ENCODE measurements at regions not wholly inside any gene's neighbourhood (a gene's known extent, or its start where the extent isn't known, plus 50 kb on each side); places are given as distances from the start of the nearest gene placed in this dataset.

DNA sequence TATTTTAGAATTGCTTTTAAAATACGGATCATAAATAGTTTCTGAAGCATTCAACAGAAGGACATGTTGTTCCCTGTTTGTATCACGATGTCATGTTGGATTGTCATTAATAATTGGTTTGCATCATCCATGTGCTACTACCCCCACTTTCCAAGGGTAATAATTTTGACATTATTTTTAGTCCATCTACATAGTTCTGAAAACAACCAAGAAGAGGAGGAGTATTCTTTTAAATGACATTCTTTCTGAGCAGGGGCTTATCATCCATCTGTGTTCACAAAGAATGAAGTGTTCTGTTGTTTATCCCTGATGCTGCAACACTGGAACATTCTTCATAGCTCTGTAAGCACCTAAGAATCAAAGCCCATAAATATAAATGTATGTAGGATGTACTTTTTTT is 151.0 kb upstream of the CITED2 start:
- 19% methylated on average over 2 of the region's 2 CpGs for WGBS (ENCODE audit: insufficient coverage, low coverage, missing lambda C conversion rate)
- intact Hi-C loops (cut with micrococcal nuclease): no loop called here

More for the DNA sequence above, 151.0 kb upstream of the CITED2 start:
- Histone ChIP-seq H3K27ac (ENCODE audit: extremely low read depth, low read depth, low read length) (no peak overlapping the region), H3K9me1 (ENCODE audit: control insufficient read depth, insufficient read depth, low read length) (no peaks in the 10 kb centered on the region), H3K9me3 (replicated peaks; ENCODE audit: control insufficient read depth, insufficient read depth, low read depth, low read length) (0 out of 2 replicates have a peak, but pooled peaks cover 3% of the 10 kb centered on the region), H3K4me1 (replicated peaks in 1 of 2; ENCODE audit: control insufficient read depth in 2 of 2, insufficient read depth in 2 of 2, low read length in 2 of 2) (peaks cover 0 to 8% of the 10 kb centered on the region in 2 experiments; a peak in 2 of 5 replicates), H3K4me3 (no peak overlapping the region), H3K79me2 (ENCODE audit: control insufficient read depth, insufficient read depth, low read length) (no peaks in the 10 kb centered on the region), H2AFZ (ENCODE audit: low read depth, low read length) (no peak overlapping the region; the same call in 1 of the 2 replicates), H3K27me3 (ENCODE audit: control insufficient read depth in 2 of 2, insufficient read depth in 2 of 2, low read length in 2 of 2) (no peaks in the 10 kb centered on the region), H3K4me2 (ENCODE audit: insufficient read depth, low read length) (no peak overlapping the region), H3K9ac (ENCODE audit: insufficient read depth in 1 of 2, low read depth in 2 of 2, low read length in 2 of 2) (no peak overlapping the region), H4K20me1 (replicated peaks; ENCODE audit: control insufficient read depth, insufficient read depth, low read length) (no peaks in the 10 kb centered on the region), H3K36me3 (ENCODE audit: control insufficient read depth, insufficient read depth, low read length) (no peaks in the 10 kb centered on the region)
- in situ Hi-C loops (cut with MboI): no loop called here
- ATAC-seq (no peak), DNase-seq (ENCODE audit: extremely low read depth in 1 of 4, low spot score in 3 of 4) (no peak), FAIRE-seq (no peak)
- TF ChIP-seq PTBP1 (IDR thresholded peaks at IDR 0.05; ENCODE audit: low read depth, low read length) (no peak), NRF1 (conservative IDR thresholded peaks at IDR 0.05 in 1 of 2, IDR thresholded peaks at IDR 0.05 in 1 of 2) (no peak), HDAC2 (IDR thresholded peaks at IDR 0.05) (no peak), SAFB2 (IDR thresholded peaks at IDR 0.05; ENCODE audit: borderline replicate concordance, low read depth, low read length, severe bottlenecking) (no peak), U2AF2 (optimal IDR thresholded peaks at IDR 0.05; ENCODE audit: low read depth, low read length) (no peak), NR2F6 (CRISPR knock-in tag; IDR thresholded peaks at IDR 0.05) (no peak), HDAC6 (IDR thresholded peaks at IDR 0.05; ENCODE audit: low read depth, low read length) (no peak)
- TF ChIP-seq, protein P1, sequence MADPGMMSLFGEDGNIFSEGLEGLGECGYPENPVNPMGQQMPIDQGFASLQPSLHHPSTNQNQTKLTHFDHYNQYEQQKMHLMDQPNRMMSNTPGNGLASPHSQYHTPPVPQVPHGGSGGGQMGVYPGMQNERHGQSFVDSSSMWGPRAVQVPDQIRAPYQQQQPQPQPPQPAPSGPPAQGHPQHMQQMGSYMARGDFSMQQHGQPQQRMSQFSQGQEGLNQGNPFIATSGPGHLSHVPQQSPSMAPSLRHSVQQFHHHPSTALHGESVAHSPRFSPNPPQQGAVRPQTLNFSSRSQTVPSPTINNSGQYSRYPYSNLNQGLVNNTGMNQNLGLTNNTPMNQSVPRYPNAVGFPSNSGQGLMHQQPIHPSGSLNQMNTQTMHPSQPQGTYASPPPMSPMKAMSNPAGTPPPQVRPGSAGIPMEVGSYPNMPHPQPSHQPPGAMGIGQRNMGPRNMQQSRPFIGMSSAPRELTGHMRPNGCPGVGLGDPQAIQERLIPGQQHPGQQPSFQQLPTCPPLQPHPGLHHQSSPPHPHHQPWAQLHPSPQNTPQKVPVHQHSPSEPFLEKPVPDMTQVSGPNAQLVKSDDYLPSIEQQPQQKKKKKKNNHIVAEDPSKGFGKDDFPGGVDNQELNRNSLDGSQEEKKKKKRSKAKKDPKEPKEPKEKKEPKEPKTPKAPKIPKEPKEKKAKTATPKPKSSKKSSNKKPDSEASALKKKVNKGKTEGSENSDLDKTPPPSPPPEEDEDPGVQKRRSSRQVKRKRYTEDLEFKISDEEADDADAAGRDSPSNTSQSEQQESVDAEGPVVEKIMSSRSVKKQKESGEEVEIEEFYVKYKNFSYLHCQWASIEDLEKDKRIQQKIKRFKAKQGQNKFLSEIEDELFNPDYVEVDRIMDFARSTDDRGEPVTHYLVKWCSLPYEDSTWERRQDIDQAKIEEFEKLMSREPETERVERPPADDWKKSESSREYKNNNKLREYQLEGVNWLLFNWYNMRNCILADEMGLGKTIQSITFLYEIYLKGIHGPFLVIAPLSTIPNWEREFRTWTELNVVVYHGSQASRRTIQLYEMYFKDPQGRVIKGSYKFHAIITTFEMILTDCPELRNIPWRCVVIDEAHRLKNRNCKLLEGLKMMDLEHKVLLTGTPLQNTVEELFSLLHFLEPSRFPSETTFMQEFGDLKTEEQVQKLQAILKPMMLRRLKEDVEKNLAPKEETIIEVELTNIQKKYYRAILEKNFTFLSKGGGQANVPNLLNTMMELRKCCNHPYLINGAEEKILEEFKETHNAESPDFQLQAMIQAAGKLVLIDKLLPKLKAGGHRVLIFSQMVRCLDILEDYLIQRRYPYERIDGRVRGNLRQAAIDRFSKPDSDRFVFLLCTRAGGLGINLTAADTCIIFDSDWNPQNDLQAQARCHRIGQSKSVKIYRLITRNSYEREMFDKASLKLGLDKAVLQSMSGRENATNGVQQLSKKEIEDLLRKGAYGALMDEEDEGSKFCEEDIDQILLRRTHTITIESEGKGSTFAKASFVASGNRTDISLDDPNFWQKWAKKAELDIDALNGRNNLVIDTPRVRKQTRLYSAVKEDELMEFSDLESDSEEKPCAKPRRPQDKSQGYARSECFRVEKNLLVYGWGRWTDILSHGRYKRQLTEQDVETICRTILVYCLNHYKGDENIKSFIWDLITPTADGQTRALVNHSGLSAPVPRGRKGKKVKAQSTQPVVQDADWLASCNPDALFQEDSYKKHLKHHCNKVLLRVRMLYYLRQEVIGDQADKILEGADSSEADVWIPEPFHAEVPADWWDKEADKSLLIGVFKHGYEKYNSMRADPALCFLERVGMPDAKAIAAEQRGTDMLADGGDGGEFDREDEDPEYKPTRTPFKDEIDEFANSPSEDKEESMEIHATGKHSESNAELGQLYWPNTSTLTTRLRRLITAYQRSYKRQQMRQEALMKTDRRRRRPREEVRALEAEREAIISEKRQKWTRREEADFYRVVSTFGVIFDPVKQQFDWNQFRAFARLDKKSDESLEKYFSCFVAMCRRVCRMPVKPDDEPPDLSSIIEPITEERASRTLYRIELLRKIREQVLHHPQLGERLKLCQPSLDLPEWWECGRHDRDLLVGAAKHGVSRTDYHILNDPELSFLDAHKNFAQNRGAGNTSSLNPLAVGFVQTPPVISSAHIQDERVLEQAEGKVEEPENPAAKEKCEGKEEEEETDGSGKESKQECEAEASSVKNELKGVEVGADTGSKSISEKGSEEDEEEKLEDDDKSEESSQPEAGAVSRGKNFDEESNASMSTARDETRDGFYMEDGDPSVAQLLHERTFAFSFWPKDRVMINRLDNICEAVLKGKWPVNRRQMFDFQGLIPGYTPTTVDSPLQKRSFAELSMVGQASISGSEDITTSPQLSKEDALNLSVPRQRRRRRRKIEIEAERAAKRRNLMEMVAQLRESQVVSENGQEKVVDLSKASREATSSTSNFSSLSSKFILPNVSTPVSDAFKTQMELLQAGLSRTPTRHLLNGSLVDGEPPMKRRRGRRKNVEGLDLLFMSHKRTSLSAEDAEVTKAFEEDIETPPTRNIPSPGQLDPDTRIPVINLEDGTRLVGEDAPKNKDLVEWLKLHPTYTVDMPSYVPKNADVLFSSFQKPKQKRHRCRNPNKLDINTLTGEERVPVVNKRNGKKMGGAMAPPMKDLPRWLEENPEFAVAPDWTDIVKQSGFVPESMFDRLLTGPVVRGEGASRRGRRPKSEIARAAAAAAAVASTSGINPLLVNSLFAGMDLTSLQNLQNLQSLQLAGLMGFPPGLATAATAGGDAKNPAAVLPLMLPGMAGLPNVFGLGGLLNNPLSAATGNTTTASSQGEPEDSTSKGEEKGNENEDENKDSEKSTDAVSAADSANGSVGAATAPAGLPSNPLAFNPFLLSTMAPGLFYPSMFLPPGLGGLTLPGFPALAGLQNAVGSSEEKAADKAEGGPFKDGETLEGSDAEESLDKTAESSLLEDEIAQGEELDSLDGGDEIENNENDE (IDR thresholded peaks at IDR 0.05; ENCODE audit: low read depth, low read length): no peak
- no TSS peak for BruUV-seq (replicated peaks)
- ChIA-PET POLR2A (no interaction called here), CTCF (ENCODE audit: low intra/inter-chr PET ratio) (interaction anchor here (0.7 kb wide), 1 partner anchor 632 kb away, joined by 3 read pairs; no protein-coding TSS in a partner anchor)

All from K562 (cell line).